HepG2 (cell line): ENCODE measurements at regions not wholly inside any gene's neighbourhood (a gene's known extent, or its start where the extent isn't known, plus 50 kb on each side); places are given as distances from the start of the nearest gene placed in this dataset.

ENCODE experiments used
- CBX2 ChIP-seq, 2 experiments: fragments of 200-600 bp in 1 of 2; sonication (generic); formaldehyde crosslinking in 1 of 2; IDR thresholded peaks; 2 replicates each; pipeline versions ENCODE4 v1.7.0 to v1.8.1; 2018 to 2022; ENCODE audit warnings: low read depth in 2 of 2, low read length in 1 of 2, mild to moderate bottlenecking in 1 of 2, missing genetic modification reagents in 1 of 2
- CCDC6 ChIP-seq: sonication (generic); formaldehyde crosslinking; IDR thresholded peaks from 2 replicates; pipeline ENCODE4 v1.8.1; 2022; ENCODE audit warnings: mild to moderate bottlenecking, missing genetic modification reagents, moderate library complexity
- CTCF ChIP-seq: sonication (generic); formaldehyde crosslinking; IDR thresholded peaks from 2 replicates; pipeline ENCODE4 v1.5.0; 2020; ENCODE audit warnings: mild to moderate bottlenecking, missing genetic modification reagents, moderate library complexity
- GABPA ChIP-seq, 2 experiments: IDR thresholded peaks; 2 replicates each; pipeline ENCODE4 v1.6.1; 2011 to 2016; ENCODE audit warnings: low read depth in 2 of 2, low read length in 1 of 2, missing biosample characterization in 1 of 2, missing genetic modification characterization in 1 of 2
- GABPB1 ChIP-seq: IDR thresholded peaks from 2 replicates; pipeline ENCODE4 v1.6.1; 2016; ENCODE audit warnings: mild to moderate bottlenecking, missing genetic modification reagents, moderate library complexity, missing compliant biosample characterization
- HOMEZ ChIP-seq: IDR thresholded peaks from 2 replicates; pipeline ENCODE4 v1.6.1; 2016; ENCODE audit warnings: low read depth
- PATZ1 ChIP-seq: sonication (generic); formaldehyde crosslinking; IDR thresholded peaks from 2 replicates; pipeline ENCODE4 v1.4.0; 2020; ENCODE audit warnings: missing genetic modification reagents
- POLR2A ChIP-seq, 2 experiments: IDR thresholded peaks; 2 replicates each; pipeline ENCODE4 v1.6.1; 2011; ENCODE audit warnings: low read depth in 2 of 2, low read length in 2 of 2, mild to moderate bottlenecking in 1 of 2, moderate library complexity in 1 of 2; ENCODE audit not compliant: insufficient read depth in 1 of 2
- POLR2AphosphoS5 ChIP-seq: IDR thresholded peaks from 2 replicates; pipeline ENCODE4 v1.6.1; 2012; ENCODE audit warnings: low read depth, low read length
- RAD21 ChIP-seq: fragments of 450-650 bp; formaldehyde crosslinking; IDR thresholded peaks from 2 replicates; pipeline ENCODE4 v1.5.0; 2020; ENCODE audit warnings: mild to moderate bottlenecking
- TOE1 ChIP-seq: sonication (generic); formaldehyde crosslinking; IDR thresholded peaks from 2 replicates; pipeline ENCODE4 v1.4.0; 2020; ENCODE audit warnings: mild to moderate bottlenecking, missing genetic modification reagents
- ZFY ChIP-seq: sonication (generic); formaldehyde crosslinking; IDR thresholded peaks from 2 replicates; pipeline ENCODE4 v1.4.0; 2020; ENCODE audit warnings: missing genetic modification reagents
- ZNF530 ChIP-seq: sonication (generic); formaldehyde crosslinking; IDR thresholded peaks from 2 replicates; pipeline ENCODE4 v1.5.0; 2020; ENCODE audit warnings: low read depth, mild to moderate bottlenecking, missing genetic modification reagents
- ZNF558 ChIP-seq: sonication (generic); formaldehyde crosslinking; IDR thresholded peaks from 2 replicates; pipeline ENCODE4 v1.9.0; 2022; ENCODE audit warnings: mild to moderate bottlenecking, missing genetic modification reagents, borderline replicate concordance

- TF ChIP-seq POLR2A (IDR thresholded peaks at IDR 0.05; ENCODE audit: insufficient read depth in 1 of 2, low read depth in 2 of 2, low read length in 2 of 2) (no peak), HOMEZ (CRISPR knock-in tag) (no peak), CBX2 (IDR thresholded peaks at IDR 0.05; ENCODE audit: low read depth, low read length) (no peak), CBX2 (CRISPR knock-in tag; IDR thresholded peaks at IDR 0.05; ENCODE audit: low read depth) (no peak), POLR2AphosphoS5 (no peak), CTCF (CRISPR knock-in tag) (no peak), TOE1 (CRISPR knock-in tag) (no peak), ZNF530 (no peak), PATZ1 (CRISPR knock-in tag) (no peak), ZNF558 (no peak), RAD21 (no peak), ZFY (CRISPR knock-in tag) (no peak), CCDC6 (CRISPR knock-in tag) (no peak), GABPA (IDR thresholded peaks at IDR 0.05; ENCODE audit: low read depth, low read length) (no peak), GABPA (CRISPR knock-in tag; IDR thresholded peaks at IDR 0.05; ENCODE audit: low read depth) (no peak), GABPB1 (CRISPR knock-in tag) (no peak)
Observed at GRCh38 chr2:239528146-239528545, 127.3 kb upstream of the HDAC4 start.
